GM13976 (cell line): ENCODE measurements at regions not wholly inside any gene's neighbourhood (a gene's known extent, or its start where the extent isn't known, plus 50 kb on each side); places are given as distances from the start of the nearest gene placed in this dataset.
"Not testable (repeated sequence)": the region's sequence is repeated elsewhere in the genome, so short reads cannot be mapped to it uniquely, and the experiment has no call there.

ENCODE experiments used
- DNase-seq: peaks from one replicate; pipeline ENCODE4 v3.0.0; 2012; ENCODE audit warnings: low spot score
- CTCF ChIP-seq: IDR thresholded peaks from 2 replicates; pipeline ENCODE4 v1.5.1; 2012; ENCODE audit warnings: borderline replicate concordance, mild to moderate bottlenecking; ENCODE audit not compliant: insufficient read depth; ENCODE audit errors: extremely low read depth, missing control alignments, control extremely low read depth
- in situ Hi-C: fragments of 300-500 bp; cut with MboI; formaldehyde crosslinking; loops from one replicate; pipeline ENCODE4 v1.12.0; 2022; ENCODE audit warnings: low sequenced_read_pairs, mixed read lengths, inconsistent platforms; ENCODE audit not compliant: unreplicated experiment

GRCh38 chr1:228666686-228667623 is 68.3 kb upstream of the RHOU start:
- in situ Hi-C loops = no loop called here
- no peak for TF ChIP-seq CTCF
- DNase-seq = no peak

- TF ChIP-seq CTCF = no peak
- DNase-seq = no peak
- in situ Hi-C loops = no loop called here
These were observed 66.6 kb upstream of the RHOU start for GRCh38 chr1:228668553-228669241.

DNA sequence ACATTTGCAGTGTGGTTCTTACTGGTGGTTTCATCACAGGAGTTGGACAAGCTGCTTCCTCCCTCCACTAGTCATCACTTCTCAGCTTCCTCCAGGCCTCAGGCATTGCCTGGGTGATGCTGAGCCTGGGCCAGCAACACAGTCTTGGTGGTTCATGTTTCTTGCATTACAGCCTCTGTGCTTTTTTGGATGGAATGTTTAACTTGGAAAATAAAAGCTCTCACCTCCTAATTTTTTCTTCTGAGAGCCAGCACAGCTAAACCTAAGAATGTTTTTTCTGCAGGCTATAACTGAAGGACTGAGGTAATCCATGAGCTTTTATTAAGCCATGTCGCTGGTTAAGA is 66.1 kb upstream of the RHOU start:
- DNase-seq = no peak
- in situ Hi-C loops = no loop called here
- TF ChIP-seq CTCF = no peak

GRCh38 chr1:228681076-228681565 is 54.2 kb upstream of the RHOU start:
- DNase-seq, in situ Hi-C loops: not testable (repeated sequence)

DNA sequence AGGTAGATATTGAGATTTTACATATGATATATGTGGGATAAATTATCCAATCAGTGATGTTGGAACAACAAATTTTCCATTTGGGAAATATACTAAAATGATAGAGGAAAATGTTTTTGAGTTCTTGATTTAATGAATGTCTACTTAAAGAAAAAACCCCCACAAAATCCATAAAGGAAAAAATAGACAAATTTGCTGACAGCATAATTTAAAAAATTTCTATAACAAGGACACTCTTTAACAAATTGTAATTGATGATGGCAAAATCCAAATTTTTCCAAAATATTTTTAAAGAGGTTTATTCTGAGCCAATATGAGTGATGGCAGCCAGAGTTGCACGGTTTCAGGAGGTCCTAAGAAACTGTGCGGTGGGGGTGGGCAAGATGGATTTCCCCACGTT is 51.9 kb upstream of the RHOU start:
- TF ChIP-seq CTCF = no peak
- in situ Hi-C loops = no loop called here
- DNase-seq = no peak

- TF ChIP-seq CTCF = no peak
- in situ Hi-C loops = no loop called here
- no peak for DNase-seq
These were observed 50.7 kb upstream of the RHOU start for GRCh38 chr1:228684607-228685006.
